ENCODE measurements at regions not wholly inside any gene's neighbourhood (a gene's known extent, or its start where the extent isn't known, plus 50 kb on each side); places are given as distances from the start of the nearest gene placed in this dataset.

GRCh38 chr18:33916200-33916599, 308.5 kb downstream of the NOL4 start:
- no peak for TF ChIP-seq POLR2A (IDR thresholded peaks at IDR 0.05)
- no peak for TF ChIP-seq CTCF (IDR thresholded peaks at IDR 0.05)
